SK-N-SH (cell line): ENCODE measurements at regions not wholly inside any gene's neighbourhood (a gene's known extent, or its start where the extent isn't known, plus 50 kb on each side); places are given as distances from the start of the nearest gene placed in this dataset.

Experiments
- CTCF ChIP-seq: fragments of 200-600 bp; sonication (generic); IDR thresholded peaks from 2 replicates; pipeline ENCODE4 v1.6.1; 2017; ENCODE audit warnings: antibody characterized with exemption, mild to moderate bottlenecking, moderate library complexity
- ELF1 ChIP-seq: IDR thresholded peaks from 2 replicates; pipeline ENCODE4 v1.4.0; 2012
- FOSL2 ChIP-seq: IDR thresholded peaks from 2 replicates; pipeline ENCODE4 v1.4.0; 2012; ENCODE audit warnings: low read depth, mild to moderate bottlenecking, moderate library complexity, borderline replicate concordance
- FOXJ3 ChIP-seq: sonication (generic); formaldehyde crosslinking; IDR thresholded peaks from 2 replicates; pipeline ENCODE4 v1.5.1; 2020; ENCODE audit warnings: mild to moderate bottlenecking, missing genetic modification reagents
- GATA2 ChIP-seq: sonication (generic); formaldehyde crosslinking; IDR thresholded peaks from 2 replicates; pipeline ENCODE4 v1.5.0; 2020; ENCODE audit warnings: mild to moderate bottlenecking, missing genetic modification reagents
- IRF3 ChIP-seq: fragments of 150-350 bp; IDR thresholded peaks from 2 replicates; pipeline ENCODE4 v1.6.1; 2016; ENCODE audit warnings: mild to moderate bottlenecking, low read depth, low read length
- JUND ChIP-seq: IDR thresholded peaks from 2 replicates; pipeline ENCODE4 v1.4.0; 2012
- MAX ChIP-seq: IDR thresholded peaks from 2 replicates; pipeline ENCODE4 v1.4.0; 2012; ENCODE audit warnings: low read depth
- MXI1 ChIP-seq: IDR thresholded peaks from 2 replicates; pipeline ENCODE4 v1.6.1; 2012; ENCODE audit warnings: mild to moderate bottlenecking, low read depth, low read length, improper control_type of control experiment
- NRF1 ChIP-seq: IDR thresholded peaks from 2 replicates; pipeline ENCODE4 v1.6.1; 2012; ENCODE audit warnings: low read depth, mild to moderate bottlenecking, low read length
- PBX3 ChIP-seq: IDR thresholded peaks from 2 replicates; pipeline ENCODE4; 2012
- POLR2AphosphoS5 ChIP-seq: IDR thresholded peaks from 2 replicates; pipeline ENCODE4 v1.6.1; 2012; ENCODE audit warnings: low read depth, low read length
- RCOR1 ChIP-seq: fragments of 150-350 bp; IDR thresholded peaks from 2 replicates; pipeline ENCODE4 v1.6.1; 2017; ENCODE audit warnings: antibody characterized with exemption, low read length
- RFX5 ChIP-seq: IDR thresholded peaks from 2 replicates; pipeline ENCODE4 v1.6.1; 2012; ENCODE audit warnings: mild to moderate bottlenecking, improper control_type of control experiment, low read length
- SMC3 ChIP-seq: IDR thresholded peaks from 2 replicates; pipeline ENCODE4 v1.6.1; 2012; ENCODE audit warnings: low read depth, low read length, improper control_type of control experiment
- TAF1 ChIP-seq: IDR thresholded peaks from 2 replicates; pipeline ENCODE4 v1.6.1; 2012; ENCODE audit warnings: low read depth, mild to moderate bottlenecking, low read length, moderate library complexity, borderline replicate concordance
- TEAD4 ChIP-seq: IDR thresholded peaks from 2 replicates; pipeline ENCODE4 v1.4.0; 2012; ENCODE audit warnings: mild to moderate bottlenecking, borderline replicate concordance; ENCODE audit not compliant: insufficient read depth
- ZBTB33 ChIP-seq: IDR thresholded peaks from 2 replicates; pipeline ENCODE4 v1.4.0; 2012; ENCODE audit warnings: low read depth, borderline replicate concordance

GRCh38 chr5:110362261-110362660 is 364.2 kb downstream of the TMEM232 start (continued):
- TF ChIP-seq ELF1: 0 out of 2 replicates have a peak, but pooled peaks have one; percentile 27
- TF ChIP-seq FOXJ3 (CRISPR knock-in tag): no peak
- TF ChIP-seq TEAD4: peak; percentile 56; the same call in 1 of the 2 replicates
- TF ChIP-seq RFX5: no peak
- TF ChIP-seq MAX: no peak
- TF ChIP-seq GATA2: no peak
- TF ChIP-seq ZBTB33: no peak
- TF ChIP-seq SMC3: no peak
- TF ChIP-seq CTCF: no peak
- TF ChIP-seq PBX3: peak; percentile 93
- no peak for TF ChIP-seq TAF1
- TF ChIP-seq IRF3: no peak
- TF ChIP-seq JUND: peak; percentile 81
- no peak for TF ChIP-seq RCOR1
- TF ChIP-seq NRF1: no peak
- peak; percentile 54; the same call in 1 of the 2 replicates for TF ChIP-seq POLR2AphosphoS5
- TF ChIP-seq MXI1: no peak
- TF ChIP-seq FOSL2: peak; percentile 77
